Stomach (tissue), 8 donors: ENCODE measurements at regions not wholly inside any gene's neighbourhood (a gene's known extent, or its start where the extent isn't known, plus 50 kb on each side); places are given as distances from the start of the nearest gene placed in this dataset.

ENCODE experiments used
- DNase-seq, 2 donors: peaks; one replicate each; pipeline versions ENCODE4 v3.0.0 to v3.0.0-alpha.2; 2013 to 2019
- H3K27ac ChIP-seq, 5 donors: fragments of 200-600 bp in 4 of 5; sonication (generic) in 4 of 5; one replicate each; pipeline ENCODE4 v1.5.1; 2013 to 2019; ENCODE audit warnings: mild to moderate bottlenecking in 1 of 5, moderate library complexity in 1 of 5
- H3K27me3 ChIP-seq, 3 donors: fragments of 200-600 bp; sonication (generic); one replicate each; pipeline ENCODE4 v1.5.1; 2017 to 2019; ENCODE audit warnings: mixed run types in 1 of 3
- H3K36me3 ChIP-seq, 4 donors: fragments of 200-600 bp; sonication (generic); 1 replicate in 3 of 4; 2 replicates in 1 of 4; pipeline ENCODE4 v1.5.1; 2016 to 2019
- H3K4me1 ChIP-seq, 4 donors: fragments of 200-600 bp; sonication (generic); one replicate each; pipeline ENCODE4 v1.5.1; 2016 to 2019
- H3K4me3 ChIP-seq, 4 donors: fragments of 200-600 bp; sonication (generic) in 3 of 4; one replicate each; pipeline ENCODE4 v1.5.1; 2016 to 2019; ENCODE audit warnings: mild to moderate bottlenecking in 1 of 4
- H3K9me3 ChIP-seq, 4 donors: fragments of 200-600 bp; sonication (generic); one replicate each; pipeline ENCODE4 v1.5.1; 2016 to 2019
- CTCF ChIP-seq, 7 experiments: fragments of 450-650 bp in 4 of 7; fragments of 200-600 bp in 3 of 7; sonication (generic) in 3 of 7; IDR thresholded peaks; one replicate each; pipeline ENCODE4 v1.5.1; 2016 to 2019; ENCODE audit warnings: antibody characterized with exemption in 7 of 7, control low read depth in 2 of 7, mild to moderate bottlenecking in 1 of 7
- EP300 ChIP-seq: sonication (generic); formaldehyde crosslinking; IDR thresholded peaks from one replicate; pipeline ENCODE4 v1.6.1; 2017; ENCODE audit warnings: antibody characterized with exemption
- POLR2A ChIP-seq, 4 donors: fragments of 450-650 bp; IDR thresholded peaks; one replicate each; pipeline ENCODE4 v1.6.1; 2016; ENCODE audit warnings: antibody characterized with exemption in 4 of 4, control low read depth in 2 of 4, mild to moderate bottlenecking in 1 of 4, moderate library complexity in 1 of 4
- POLR2AphosphoS5 ChIP-seq, 3 donors: sonication (generic); formaldehyde crosslinking; IDR thresholded peaks; one replicate each; pipeline ENCODE4 v1.6.1; 2016; ENCODE audit warnings: antibody characterized with exemption in 3 of 3
- WGBS, 5 donors: extraction: QIAGEN DNeasy Blood & Tissue Kit in 3 of 5; methylation state at CpG; one replicate each; pipeline versions ENCODE4 v1.1.5 to v1.1.7; 2013 to 2018; 5-methylcytosine and 5-hydroxymethylcytosine counted together
- intact Hi-C: fragments of 100-400 bp; cut with DNase I; formaldehyde crosslinking; loops from one replicate; pipeline ENCODE4 v1.15.1; 2023; ENCODE audit warnings: low total_unique reads
- donor health status: healthy with polysubstance abuse.
- donor health status: Bipolar disorder and iron deficiency.
- donor health status: healthy.

GRCh38 chr3:81968658-81969057 lies 207.2 kb upstream of the GBE1 start:
- no peak overlapping the region for H3K27ac ChIP-seq
- 65 to 72% (median 66%) methylated on average over 4 of the region's 4 CpGs for WGBS, 5 donors
- no peaks in the 10 kb centered on the region for H3K36me3 ChIP-seq
- TF ChIP-seq CTCF (IDR thresholded peaks at IDR 0.05) = no peak
- no peak for TF ChIP-seq EP300
- TF ChIP-seq POLR2AphosphoS5 (IDR thresholded peaks at IDR 0.05) = no peak
- TF ChIP-seq POLR2A (IDR thresholded peaks at IDR 0.05) = no peak
- no peak overlapping the region for H3K4me3 ChIP-seq
- no peaks in the 10 kb centered on the region for H3K27me3 ChIP-seq
- no peaks in the 10 kb centered on the region for H3K9me3 ChIP-seq
- H3K4me1 ChIP-seq = no peaks in the 10 kb centered on the region
- no peak for DNase-seq
- intact Hi-C loops = no loop called here

GRCh38 chr3:81967393-81967792 lies 205.9 kb upstream of the GBE1 start:
- no peak overlapping the region for H3K4me3 ChIP-seq
- intact Hi-C loops = no loop called here
- no peaks in the 10 kb centered on the region for H3K36me3 ChIP-seq

GRCh38 chr3:81965696-81966095 lies 204.3 kb upstream of the GBE1 start:
- no peak for DNase-seq
- 51 to 67% (median 56%) methylated on average over 2 of the region's 2 CpGs for WGBS, 5 donors
- Histone ChIP-seq H3K4me3 (no peak overlapping the region), H3K4me1 (no peaks in the 10 kb centered on the region), H3K27me3 (no peaks in the 10 kb centered on the region), H3K9me3 (no peaks in the 10 kb centered on the region), H3K27ac (no peak overlapping the region), H3K36me3 (no peaks in the 10 kb centered on the region)
- intact Hi-C loops = no loop called here
- TF ChIP-seq POLR2A (IDR thresholded peaks at IDR 0.05) (no peak), CTCF (IDR thresholded peaks at IDR 0.05) (no peak), EP300 (no peak), POLR2AphosphoS5 (IDR thresholded peaks at IDR 0.05) (no peak)

More at GRCh38 chr3:81967393-81967792, 205.9 kb upstream of the GBE1 start:
- no peaks in the 10 kb centered on the region for H3K27me3 ChIP-seq
- H3K27ac ChIP-seq = no peak overlapping the region
- TF ChIP-seq POLR2A (IDR thresholded peaks at IDR 0.05) (no peak), POLR2AphosphoS5 (IDR thresholded peaks at IDR 0.05) (no peak), CTCF (IDR thresholded peaks at IDR 0.05) (no peak), EP300 (no peak)
- H3K9me3 ChIP-seq = no peaks in the 10 kb centered on the region
- no peak for DNase-seq
- H3K4me1 ChIP-seq = no peaks in the 10 kb centered on the region

- 92 to 98% (median 96%) methylated on average over 2 of the region's 2 CpGs for WGBS, 5 donors
- no peaks in the 10 kb centered on the region for H3K27me3 ChIP-seq
- intact Hi-C loops = no loop called here
Measured at GRCh38 chr3:81962396-81962795, 201.0 kb upstream of the GBE1 start.

More at GRCh38 chr3:81962396-81962795, 201.0 kb upstream of the GBE1 start:
- H3K27ac ChIP-seq = no peak overlapping the region
- H3K36me3 ChIP-seq = no peaks in the 10 kb centered on the region
- DNase-seq = no peak
- no peaks in the 10 kb centered on the region for H3K4me1 ChIP-seq
- H3K4me3 ChIP-seq = no peak overlapping the region
- no peak for TF ChIP-seq POLR2AphosphoS5 (IDR thresholded peaks at IDR 0.05)
- TF ChIP-seq EP300 = no peak
- TF ChIP-seq POLR2A (IDR thresholded peaks at IDR 0.05) = no peak
- TF ChIP-seq CTCF (IDR thresholded peaks at IDR 0.05) = no peak
- no peaks in the 10 kb centered on the region for H3K9me3 ChIP-seq
